Glomerular visceral epithelial cell (primary cell): ENCODE measurements at regions not wholly inside any gene's neighbourhood (a gene's known extent, or its start where the extent isn't known, plus 50 kb on each side); places are given as distances from the start of the nearest gene placed in this dataset.
"Not testable (repeated sequence)": the region's sequence is repeated elsewhere in the genome, so short reads cannot be mapped to it uniquely, and the experiment has no call there.

Source experiments
- DNase-seq: peaks from one replicate; pipeline ENCODE4 v3.0.0-alpha.2; 2016; ENCODE audit errors: extremely low spot score

- DNase-seq = no peak
Observed at GRCh38 chr15:62643572-62643971, 399.0 kb upstream of the TPM1 start.

- DNase-seq = no peak
Observed at GRCh38 chr15:62644216-62644888, 398.2 kb upstream of the TPM1 start.

- no peak for DNase-seq
Observed at GRCh38 chr15:62644889-62645742, 397.4 kb upstream of the TPM1 start.

- DNase-seq = peak; percentile 92
Observed at GRCh38 chr15:62647202-62647842, 395.2 kb upstream of the TPM1 start.

GRCh38 chr15:62647843-62648505, 394.6 kb upstream of the TPM1 start:
- DNase-seq = peak; percentile 36

GRCh38 chr15:62648954-62649353, 393.6 kb upstream of the TPM1 start:
- DNase-seq = no peak

GRCh38 chr15:62649793-62650420, 392.6 kb upstream of the TPM1 start:
- peak; percentile 73 for DNase-seq

- DNase-seq = no peak
Observed at GRCh38 chr15:62653122-62653521, 389.4 kb upstream of the TPM1 start.

- DNase-seq = no peak
Observed at GRCh38 chr15:62656071-62656470, 386.5 kb upstream of the TPM1 start.

GRCh38 chr15:62657501-62657900, 385.0 kb upstream of the TPM1 start:
- not testable (repeated sequence) for DNase-seq

- DNase-seq = no peak
Observed at GRCh38 chr15:62658498-62658897, 384.0 kb upstream of the TPM1 start.

- no peak for DNase-seq
Observed at GRCh38 chr15:62663547-62663946, 379.0 kb upstream of the TPM1 start.

GRCh38 chr15:62665449-62665848, 377.1 kb upstream of the TPM1 start:
- no peak for DNase-seq

GRCh38 chr15:62666046-62666445, 376.5 kb upstream of the TPM1 start:
- DNase-seq = no peak

GRCh38 chr15:62672268-62672667, 370.3 kb upstream of the TPM1 start:
- no peak for DNase-seq

- DNase-seq = no peak
Observed at GRCh38 chr15:62676891-62677290, 365.7 kb upstream of the TPM1 start.

- DNase-seq = no peak
Observed at GRCh38 chr15:62681939-62682896, 360.3 kb upstream of the TPM1 start.

- DNase-seq = not testable (repeated sequence)
Observed at GRCh38 chr15:62683192-62683591, 359.4 kb upstream of the TPM1 start.

GRCh38 chr15:62684123-62684808, 358.3 kb upstream of the TPM1 start:
- no peak for DNase-seq

GRCh38 chr15:62691008-62691407, 351.5 kb upstream of the TPM1 start:
- no peak for DNase-seq
